ENCODE measurements at regions not wholly inside any gene's neighbourhood (a gene's known extent, or its start where the extent isn't known, plus 50 kb on each side); places are given as distances from the start of the nearest gene placed in this dataset.
"Not testable (repeated sequence)": the region's sequence is repeated elsewhere in the genome, so short reads cannot be mapped to it uniquely, and the experiment has no call there.

- DNase-seq (ENCODE audit: low read depth) = not testable (repeated sequence)
Observed at GRCh38 chr17:61539728-61540127, 51.3 kb downstream of the NACA2 start.

- DNase-seq (ENCODE audit: low read depth) = no peak
Observed at GRCh38 chr17:61538480-61538879, 52.5 kb downstream of the NACA2 start.

- DNase-seq (ENCODE audit: low read depth) = no peak
Observed at GRCh38 chr17:61537264-61537771, 53.7 kb downstream of the NACA2 start.

- peak; percentile 26 for DNase-seq (ENCODE audit: low read depth)
Observed at GRCh38 chr17:61536422-61536955, 54.5 kb downstream of the NACA2 start.
